GM12878 (cell line): ENCODE measurements at regions not wholly inside any gene's neighbourhood (a gene's known extent, or its start where the extent isn't known, plus 50 kb on each side); places are given as distances from the start of the nearest gene placed in this dataset.
"Not testable (repeated sequence)": the region's sequence is repeated elsewhere in the genome, so short reads cannot be mapped to it uniquely, and the experiment has no call there.

Experiments used
- ATAC-seq: fragments of 200-7000 bp; cut with Tn5 transposase; 3 replicates; pipeline ENCODE4 v1.9.1; 2020; ENCODE audit warnings: mild to moderate bottlenecking, moderate library complexity
- BruUV-seq: library from RNA; stranded (reverse); fragments of 400-500 nt; replicated peaks from 2 replicates; lab custom pipeline; 2021; lab: Mats Ljungman, UMichigan
- CTCF ChIA-PET: fragments of 300-600 bp; sonication (Branson Sonifier 250); formaldehyde crosslinking; extraction: SDS; loops from one replicate; lab custom pipeline; 2021; ENCODE audit warnings: inconsistent platforms; lab: Yijun Ruan, JAX
- POLR2A ChIA-PET: fragments of 350-600 bp; formaldehyde crosslinking; extraction: SDS; loops from one replicate; lab custom pipeline; 2021; ENCODE audit warnings: inconsistent platforms; lab: Charles Lee
- RAD21 ChIA-PET: fragments of 300-600 bp; sonication (Branson Sonifier 250); formaldehyde crosslinking; loops from one replicate; lab custom pipeline; 2023; ENCODE audit warnings: antibody characterized with exemption; ENCODE audit not compliant: unreplicated experiment; lab: Charles Lee
- SMC1A ChIA-PET: fragments of 300-600 bp; sonication (Branson Sonifier 250); formaldehyde crosslinking; loops from one replicate; lab custom pipeline; 2023; ENCODE audit not compliant: unreplicated experiment, uncharacterized antibody; lab: Charles Lee
- DNase-seq: peaks from one replicate; pipeline ENCODE4 v3.0.0-alpha.2; 2011; ENCODE audit warnings: low read depth, low spot score
- FAIRE-seq: peaks from 3 replicates; lab custom pipeline; 2011; peaks lifted over from hg19 to GRCh38; lab: Jason Lieb, UNC
- H2AFZ ChIP-seq: 2 replicates; pipeline ENCODE4 v1.6.0; 2011; ENCODE audit warnings: low read depth, low read length, control low read depth; ENCODE audit not compliant: control insufficient read depth
- H3K27ac ChIP-seq: 2 replicates; pipeline ENCODE4 v1.5.1; 2011; ENCODE audit warnings: control low read depth; ENCODE audit not compliant: control insufficient read depth, insufficient read depth
- H3K27me3 ChIP-seq, 2 experiments: replicated peaks in 1 of 2; 2 replicates each; pipeline versions ENCODE4 v1.6.0 to v1.6.1; 2011; ENCODE audit warnings: low read length in 1 of 2; ENCODE audit not compliant: control insufficient read depth in 2 of 2, insufficient read depth in 2 of 2
- H3K36me3 ChIP-seq, 2 experiments: 2 replicates each; pipeline ENCODE4 v1.5.1; 2011; ENCODE audit warnings: low read length in 1 of 2; ENCODE audit not compliant: control insufficient read depth in 2 of 2, insufficient read depth in 2 of 2
- H3K4me1 ChIP-seq: 2 replicates; pipeline ENCODE4 v1.6.1; 2011; ENCODE audit warnings: mild to moderate bottlenecking, low read length, moderate library complexity, mixed read lengths; ENCODE audit not compliant: control insufficient read depth, insufficient read depth
- H3K4me2 ChIP-seq: 2 replicates; pipeline ENCODE4 v1.6.0; 2011; ENCODE audit warnings: control low read depth; ENCODE audit not compliant: control insufficient read depth, insufficient read depth
- H3K4me3 ChIP-seq: fragments of 200-600 bp; sonication (generic); 2 replicates; pipeline ENCODE4 v1.5.1; 2016
- H3K79me2 ChIP-seq: 2 replicates; pipeline ENCODE4 v1.6.0; 2011; ENCODE audit warnings: low read length; ENCODE audit not compliant: control insufficient read depth, insufficient read depth
- H3K9ac ChIP-seq: 2 replicates; pipeline ENCODE4 v1.8.0; 2011; ENCODE audit warnings: low read length, control low read depth, mixed read lengths; ENCODE audit not compliant: control insufficient read depth, insufficient read depth
- H3K9me3 ChIP-seq: replicated peaks from 3 replicates; pipeline ENCODE4 v1.5.1; 2011; ENCODE audit warnings: mild to moderate bottlenecking, low read length; ENCODE audit not compliant: control insufficient read depth, insufficient read depth
- H4K20me1 ChIP-seq: 2 replicates; pipeline ENCODE4 v1.6.0; 2011; ENCODE audit not compliant: control insufficient read depth, insufficient read depth
- ATF7 ChIP-seq: fragments of 450-650 bp; IDR thresholded peaks from 2 replicates; pipeline ENCODE4 v1.6.1; 2016; ENCODE audit warnings: low read depth, mild to moderate bottlenecking
- CHD2 ChIP-seq: IDR thresholded peaks from 2 replicates; pipeline ENCODE4 v1.6.1; 2011; ENCODE audit warnings: low read depth, low read length, improper control_type of control experiment, borderline replicate concordance
- DPF2 ChIP-seq: fragments of 450-650 bp; IDR thresholded peaks from 2 replicates; pipeline ENCODE4 v1.6.1; 2017; ENCODE audit warnings: mild to moderate bottlenecking
- HCFC1 ChIP-seq: fragments of 150-350 bp; IDR thresholded peaks from 2 replicates; pipeline ENCODE4 v1.6.1; 2014; ENCODE audit warnings: low read length
- IRF5 ChIP-seq: fragments of 450-650 bp; IDR thresholded peaks from 2 replicates; pipeline ENCODE4 v1.6.1; 2017; ENCODE audit warnings: borderline replicate concordance
- JUNB ChIP-seq: IDR thresholded peaks from 2 replicates; pipeline ENCODE4 v1.6.1; 2016; ENCODE audit warnings: antibody characterized with exemption, mild to moderate bottlenecking
- KLF5 ChIP-seq: fragments of 450-650 bp; IDR thresholded peaks from 2 replicates; pipeline ENCODE4 v1.6.1; 2014; ENCODE audit warnings: mild to moderate bottlenecking; ENCODE audit not compliant: partially characterized antibody
- MLLT1 ChIP-seq: fragments of 450-650 bp; IDR thresholded peaks from 2 replicates; pipeline ENCODE4 v1.6.1; 2016; ENCODE audit warnings: mild to moderate bottlenecking
- SMARCA5 ChIP-seq: fragments of 450-650 bp; IDR thresholded peaks from 2 replicates; pipeline ENCODE4 v1.6.1; 2017; ENCODE audit warnings: mild to moderate bottlenecking
- ZZZ3 ChIP-seq: IDR thresholded peaks from 2 replicates; pipeline ENCODE4 v1.6.1; 2011; ENCODE audit warnings: low read depth; ENCODE audit not compliant: control insufficient read depth, insufficient read length
- WGBS: methylation state at CpG from one replicate; pipeline ENCODE4 v1.1.6; 2016; ENCODE audit warnings: low lambda C conversion rate; ENCODE audit not compliant: insufficient replicate concordance, insufficient coverage; ENCODE audit errors: missing lambda C conversion rate; 5-methylcytosine and 5-hydroxymethylcytosine counted together
- in situ Hi-C: fragments of 300-500 bp; cut with MboI; formaldehyde crosslinking; loops from 9 replicates; pipeline ENCODE4 v1.14.3; 2018; ENCODE audit warnings: mixed read lengths
- intact Hi-C: fragments of 100-400 bp; cut with micrococcal nuclease; formaldehyde crosslinking; loops from one replicate; pipeline ENCODE4 v1.14.2; 2022; ENCODE audit not compliant: unreplicated experiment
- TF ChIP-seq, protein P1 (sequence below): fragments of 450-650 bp; formaldehyde crosslinking; IDR thresholded peaks from 2 replicates; pipeline ENCODE4 v1.4.0; 2020; ENCODE audit warnings: mild to moderate bottlenecking, moderate library complexity

- TF ChIP-seq MLLT1 = no peak
- no peak for TF ChIP-seq ZZZ3
- no peak for TF ChIP-seq SMARCA5
These were observed 114.1 kb downstream of the ADAMTS15 start (continued) for GRCh38 chr11:130562549-130562948.

GRCh38 chr11:130566360-130566759, 117.9 kb downstream of the ADAMTS15 start:
- H4K20me1 ChIP-seq, H3K36me3 ChIP-seq, H3K79me2 ChIP-seq, H3K27ac ChIP-seq, ATAC-seq, in situ Hi-C loops, POLR2A ChIA-PET, H3K9me3 ChIP-seq, intact Hi-C loops, CTCF ChIA-PET, BruUV-seq, H3K4me3 ChIP-seq, SMC1A ChIA-PET, FAIRE-seq, DNase-seq, H3K9ac ChIP-seq, H3K4me2 ChIP-seq, H3K27me3 ChIP-seq, H3K4me1 ChIP-seq, H2AFZ ChIP-seq, RAD21 ChIA-PET: not testable (repeated sequence)
- WGBS = 77% methylated on average over 7 of the region's 7 CpGs

DNA sequence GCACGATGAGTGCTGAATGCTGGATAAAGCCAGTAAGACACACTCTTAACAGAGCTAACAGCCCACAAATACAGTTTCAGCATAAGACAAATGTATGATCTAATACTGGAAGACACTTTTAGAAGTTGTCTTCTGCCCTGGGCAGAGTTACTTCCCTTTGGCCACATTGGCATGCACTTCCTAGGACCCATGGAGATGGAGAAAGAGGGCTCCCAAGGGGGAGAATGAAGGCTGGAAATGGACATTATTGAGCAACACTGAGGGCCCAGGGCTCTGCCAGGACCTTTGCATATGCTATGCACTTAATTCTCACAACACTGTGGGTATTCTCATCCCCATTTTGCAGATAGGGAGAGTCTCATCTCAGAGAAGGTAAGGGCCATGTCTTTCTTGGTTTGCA, 123.1 kb downstream of the ADAMTS15 start:
- WGBS = 10% methylated on average over 1 of the region's 1 CpG
- ChIA-PET CTCF (no interaction called here), POLR2A (no interaction called here), RAD21 (no interaction called here), SMC1A (no interaction called here)
- in situ Hi-C loops = no loop called here
- no peak overlapping the region for H2AFZ ChIP-seq
- no TSS peak for BruUV-seq
- H4K20me1 ChIP-seq = no peaks in the 10 kb centered on the region
- DNase-seq = no peak
- no peak overlapping the region for H3K27ac ChIP-seq
- no peaks in the 10 kb centered on the region for H3K79me2 ChIP-seq
- ATAC-seq = no peak
- H3K4me1 ChIP-seq = no peaks in the 10 kb centered on the region
- H3K9ac ChIP-seq = no peak overlapping the region
- no peaks in the 10 kb centered on the region for H3K9me3 ChIP-seq
- H3K27me3 ChIP-seq = peaks cover 0 to 3% of the 10 kb centered on the region in 2 experiments; a peak in 2 of 4 replicates
- no peak for FAIRE-seq
- no peak overlapping the region for H3K4me3 ChIP-seq
- intact Hi-C loops = no loop called here
- H3K4me2 ChIP-seq = no peak overlapping the region
- no peaks in the 10 kb centered on the region for H3K36me3 ChIP-seq
- no peak for TF ChIP-seq DPF2
- TF ChIP-seq CHD2 = no peak
- TF ChIP-seq IRF5 = no peak
- no peak for TF ChIP-seq HCFC1
- TF ChIP-seq KLF5 = no peak
- no peak for TF ChIP-seq JUNB
- TF ChIP-seq, protein P1, sequence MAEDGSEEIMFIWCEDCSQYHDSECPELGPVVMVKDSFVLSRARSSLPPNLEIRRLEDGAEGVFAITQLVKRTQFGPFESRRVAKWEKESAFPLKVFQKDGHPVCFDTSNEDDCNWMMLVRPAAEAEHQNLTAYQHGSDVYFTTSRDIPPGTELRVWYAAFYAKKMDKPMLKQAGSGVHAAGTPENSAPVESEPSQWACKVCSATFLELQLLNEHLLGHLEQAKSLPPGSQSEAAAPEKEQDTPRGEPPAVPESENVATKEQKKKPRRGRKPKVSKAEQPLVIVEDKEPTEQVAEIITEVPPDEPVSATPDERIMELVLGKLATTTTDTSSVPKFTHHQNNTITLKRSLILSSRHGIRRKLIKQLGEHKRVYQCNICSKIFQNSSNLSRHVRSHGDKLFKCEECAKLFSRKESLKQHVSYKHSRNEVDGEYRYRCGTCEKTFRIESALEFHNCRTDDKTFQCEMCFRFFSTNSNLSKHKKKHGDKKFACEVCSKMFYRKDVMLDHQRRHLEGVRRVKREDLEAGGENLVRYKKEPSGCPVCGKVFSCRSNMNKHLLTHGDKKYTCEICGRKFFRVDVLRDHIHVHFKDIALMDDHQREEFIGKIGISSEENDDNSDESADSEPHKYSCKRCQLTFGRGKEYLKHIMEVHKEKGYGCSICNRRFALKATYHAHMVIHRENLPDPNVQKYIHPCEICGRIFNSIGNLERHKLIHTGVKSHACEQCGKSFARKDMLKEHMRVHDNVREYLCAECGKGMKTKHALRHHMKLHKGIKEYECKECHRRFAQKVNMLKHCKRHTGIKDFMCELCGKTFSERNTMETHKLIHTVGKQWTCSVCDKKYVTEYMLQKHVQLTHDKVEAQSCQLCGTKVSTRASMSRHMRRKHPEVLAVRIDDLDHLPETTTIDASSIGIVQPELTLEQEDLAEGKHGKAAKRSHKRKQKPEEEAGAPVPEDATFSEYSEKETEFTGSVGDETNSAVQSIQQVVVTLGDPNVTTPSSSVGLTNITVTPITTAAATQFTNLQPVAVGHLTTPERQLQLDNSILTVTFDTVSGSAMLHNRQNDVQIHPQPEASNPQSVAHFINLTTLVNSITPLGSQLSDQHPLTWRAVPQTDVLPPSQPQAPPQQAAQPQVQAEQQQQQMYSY (CRISPR knock-in tag) = no peak
- no peak for TF ChIP-seq ATF7
